Suprapubic skin (tissue), 4 donors: ENCODE measurements at regions not wholly inside any gene's neighbourhood (a gene's known extent, or its start where the extent isn't known, plus 50 kb on each side); places are given as distances from the start of the nearest gene placed in this dataset.

Source experiments
- CTCF ChIP-seq, 2 donors: fragments of 200-600 bp in 1 of 2; fragments of 450-650 bp in 1 of 2; sonication (generic) in 1 of 2; IDR thresholded peaks; one replicate each; pipeline ENCODE4 v1.5.1; 2016 to 2019; ENCODE audit warnings: antibody characterized with exemption in 2 of 2, mild to moderate bottlenecking in 1 of 2, moderate library complexity in 1 of 2
- EP300 ChIP-seq: sonication (generic); formaldehyde crosslinking; IDR thresholded peaks from one replicate; pipeline ENCODE4 v1.6.1; 2017; ENCODE audit warnings: antibody characterized with exemption
- POLR2A ChIP-seq, 2 donors: fragments of 450-650 bp; IDR thresholded peaks; one replicate each; pipeline ENCODE4 v1.6.1; 2017; ENCODE audit warnings: antibody characterized with exemption in 2 of 2, mild to moderate bottlenecking in 2 of 2, moderate library complexity in 2 of 2
- POLR2AphosphoS5 ChIP-seq, 3 donors: sonication (generic); formaldehyde crosslinking; IDR thresholded peaks; one replicate each; pipeline ENCODE4 v1.6.1; 2017; ENCODE audit warnings: antibody characterized with exemption in 3 of 3

- no peak for TF ChIP-seq CTCF (IDR thresholded peaks at IDR 0.05)
- TF ChIP-seq POLR2A (IDR thresholded peaks at IDR 0.05): no peak
- TF ChIP-seq POLR2AphosphoS5 (IDR thresholded peaks at IDR 0.05): no peak
- TF ChIP-seq EP300: no peak
Observed at GRCh38 chr5:143708672-143709071, 103.3 kb upstream of the HMHB1 start.
